ENCODE measurements at regions not wholly inside any gene's neighbourhood (a gene's known extent, or its start where the extent isn't known, plus 50 kb on each side); places are given as distances from the start of the nearest gene placed in this dataset.
"Not testable (repeated sequence)": the region's sequence is repeated elsewhere in the genome, so short reads cannot be mapped to it uniquely, and the experiment has no call there.

DNA sequence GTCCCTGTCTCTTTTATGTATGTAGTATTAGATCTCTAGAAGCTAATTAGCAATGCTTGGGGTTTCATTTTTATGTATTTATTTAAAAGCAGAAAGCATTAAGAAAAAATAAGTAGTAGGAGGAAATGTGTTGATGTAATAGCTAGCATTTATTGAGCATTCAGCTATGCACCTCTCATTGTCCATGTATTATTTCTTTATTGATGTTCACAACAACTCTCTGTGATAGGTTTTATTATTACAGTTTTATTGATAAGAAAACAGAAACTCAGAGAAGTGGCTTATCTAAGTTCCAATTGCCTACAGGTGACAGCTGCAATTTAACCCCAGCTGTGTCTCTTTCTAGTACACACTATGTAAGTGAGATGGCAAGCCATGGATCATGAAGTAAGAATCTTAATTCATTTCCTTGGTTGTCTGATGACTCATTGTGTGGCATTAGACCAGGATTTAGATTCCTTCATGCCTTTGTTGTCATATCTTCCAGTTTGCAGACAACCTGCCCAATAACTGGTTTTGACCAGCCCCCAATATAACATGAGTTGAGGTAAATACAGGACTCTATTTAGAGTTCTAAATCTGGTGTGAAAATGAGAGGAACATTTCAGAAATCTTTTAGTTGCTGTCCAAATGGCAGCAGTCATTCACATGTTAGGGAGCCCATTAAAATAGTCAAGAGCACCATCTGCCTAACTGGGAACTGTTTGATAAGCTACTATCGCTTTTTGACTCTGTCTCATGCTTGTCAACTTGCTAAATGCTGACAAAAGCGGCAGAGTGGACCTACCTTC, 170.8 kb upstream of the PHACTR1 start:
- DNase-seq: no peak

DNA sequence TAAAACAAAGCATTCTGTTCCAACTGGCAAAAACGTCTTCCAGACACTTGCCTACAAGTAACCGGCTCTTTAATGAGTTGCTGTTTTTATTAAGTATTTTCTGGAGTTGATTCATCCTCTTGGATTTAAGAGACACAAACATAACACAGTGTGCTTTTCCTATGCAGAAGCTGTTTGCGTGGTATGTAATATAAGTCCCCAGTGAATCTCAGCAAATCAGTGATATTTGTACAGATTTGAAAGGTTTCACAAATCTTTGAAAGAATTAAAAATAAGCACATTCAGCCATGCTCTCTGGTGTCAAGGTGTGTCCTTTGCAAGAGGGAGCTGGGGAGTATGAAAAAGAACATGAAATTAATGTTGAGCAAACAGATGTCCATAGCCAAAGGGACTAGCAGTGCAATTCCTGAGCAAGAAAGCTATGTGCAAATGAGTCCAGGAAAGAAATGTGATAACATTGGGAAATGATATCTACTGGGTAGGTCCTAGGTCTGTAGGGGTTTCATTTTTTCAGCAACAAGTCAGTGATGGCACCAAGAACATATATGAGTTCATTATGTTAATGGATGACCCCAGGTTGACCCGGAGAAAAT, 170.1 kb upstream of the PHACTR1 start:
- no peak for DNase-seq

- no peak for DNase-seq
Measured at GRCh38 chr6:12548526-12548925, 168.0 kb upstream of the PHACTR1 start.

DNA sequence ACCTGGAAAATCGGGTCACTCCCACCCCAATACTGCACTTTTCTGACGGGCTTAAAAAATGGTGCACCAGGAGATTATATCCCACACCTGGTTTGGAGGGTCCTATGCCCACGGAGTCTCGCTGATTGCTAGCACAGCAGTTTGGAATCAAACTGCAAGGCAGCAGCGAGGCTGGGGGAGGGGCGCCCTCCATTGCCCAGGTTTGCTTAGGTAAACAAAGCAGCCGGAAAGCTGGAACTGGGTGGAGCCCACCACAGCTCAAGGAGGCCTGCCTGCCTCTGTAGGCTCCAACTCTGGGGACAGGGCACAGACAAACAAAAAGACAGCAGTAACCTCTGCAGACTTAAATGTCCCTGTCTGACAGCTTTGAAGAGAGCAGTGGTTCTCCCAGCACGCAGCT, 167.1 kb upstream of the PHACTR1 start:
- not testable (repeated sequence) for DNase-seq

DNA sequence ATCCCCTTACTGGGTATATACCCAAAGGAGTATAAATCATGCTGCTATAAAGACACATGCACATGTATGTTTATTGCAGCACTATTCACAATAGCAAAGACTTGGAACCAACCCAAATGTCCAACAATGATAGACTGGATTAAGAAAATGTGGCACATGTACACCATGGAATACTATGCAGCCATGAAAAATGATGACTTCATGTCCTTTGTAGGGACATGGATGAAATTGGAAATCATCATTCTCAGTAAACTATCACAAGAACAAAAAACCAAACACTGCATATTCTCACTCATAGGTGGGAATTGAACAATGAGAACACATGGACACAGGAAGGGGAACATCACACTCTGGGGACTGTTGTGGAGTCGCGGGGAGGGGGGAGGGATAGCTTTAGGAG, 161.7 kb upstream of the PHACTR1 start:
- not testable (repeated sequence) for DNase-seq

GRCh38 chr6:12555267-12555666, 161.3 kb upstream of the PHACTR1 start:
- no peak for DNase-seq

GRCh38 chr6:12555781-12556180, 160.8 kb upstream of the PHACTR1 start:
- no peak for DNase-seq

DNA sequence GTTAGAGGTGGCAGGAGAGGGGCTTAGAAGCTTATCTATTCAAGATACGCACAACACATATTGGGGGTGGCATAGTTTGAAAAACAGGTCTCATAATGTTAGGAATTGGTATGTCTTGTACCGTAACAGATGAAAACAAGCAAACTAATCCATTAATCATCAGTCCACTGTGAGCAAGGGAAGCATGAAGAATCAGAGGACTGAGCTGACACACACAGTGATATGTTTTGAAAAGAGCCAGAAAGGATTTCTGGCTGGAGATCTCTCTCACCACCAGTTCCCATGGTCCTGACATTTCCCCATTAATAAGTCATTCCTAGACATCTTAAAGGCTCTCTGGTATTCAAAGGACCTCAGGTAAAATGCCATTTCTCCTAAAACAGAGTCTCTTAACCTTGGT, 158.8 kb upstream of the PHACTR1 start:
- DNase-seq: no peak

- no peak for DNase-seq
Measured at GRCh38 chr6:12560315-12560714, 156.3 kb upstream of the PHACTR1 start.

- DNase-seq: no peak
Measured at GRCh38 chr6:12566618-12567123, 149.9 kb upstream of the PHACTR1 start.

GRCh38 chr6:12567682-12568081, 148.9 kb upstream of the PHACTR1 start:
- DNase-seq: no peak

DNA sequence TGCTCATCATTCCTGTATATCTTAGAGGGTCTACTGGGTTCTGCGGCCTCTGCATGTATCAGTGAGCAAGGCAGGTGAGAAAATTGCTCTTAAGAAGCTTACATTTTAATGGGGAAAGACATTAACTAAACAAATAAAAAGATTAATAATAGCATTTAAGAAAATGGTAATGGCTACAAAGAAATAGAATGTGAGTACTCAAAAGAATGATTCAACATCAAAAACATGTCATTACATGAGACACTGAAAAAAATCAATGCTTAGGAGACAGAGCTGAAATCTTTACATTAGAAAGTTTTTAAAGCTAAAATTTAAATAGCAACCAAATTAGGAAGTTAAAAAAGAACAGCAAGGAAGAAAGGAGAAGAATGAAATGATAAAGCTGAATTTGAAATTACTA, 146.9 kb upstream of the PHACTR1 start:
- DNase-seq: no peak

- no peak for DNase-seq
Measured at GRCh38 chr6:12570461-12571030, 146.0 kb upstream of the PHACTR1 start.

- DNase-seq: no peak
Measured at GRCh38 chr6:12572896-12573827, 143.4 kb upstream of the PHACTR1 start.

DNA sequence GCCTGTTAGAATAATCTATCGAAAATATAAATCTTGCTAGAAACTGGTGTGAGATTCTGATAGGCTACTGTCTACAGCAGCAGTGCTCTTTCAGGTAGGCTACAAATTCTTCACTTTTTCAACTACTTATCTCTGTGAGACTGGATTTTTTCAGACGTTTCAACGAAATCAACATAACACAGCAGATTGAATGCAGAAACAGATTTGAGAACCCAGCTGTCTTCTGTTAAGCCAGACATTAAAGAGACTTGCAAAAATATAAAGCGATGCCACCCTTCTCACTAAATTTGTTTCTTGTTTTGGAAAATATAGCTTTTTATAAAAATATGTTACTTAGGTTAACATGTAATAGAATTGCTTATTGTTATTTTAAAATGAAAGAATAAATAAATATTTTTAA, 140.6 kb upstream of the PHACTR1 start:
- no peak for DNase-seq

GRCh38 chr6:12576389-12576788, 140.2 kb upstream of the PHACTR1 start:
- no peak for DNase-seq

GRCh38 chr6:12577124-12577850, 139.3 kb upstream of the PHACTR1 start:
- DNase-seq: no peak

DNA sequence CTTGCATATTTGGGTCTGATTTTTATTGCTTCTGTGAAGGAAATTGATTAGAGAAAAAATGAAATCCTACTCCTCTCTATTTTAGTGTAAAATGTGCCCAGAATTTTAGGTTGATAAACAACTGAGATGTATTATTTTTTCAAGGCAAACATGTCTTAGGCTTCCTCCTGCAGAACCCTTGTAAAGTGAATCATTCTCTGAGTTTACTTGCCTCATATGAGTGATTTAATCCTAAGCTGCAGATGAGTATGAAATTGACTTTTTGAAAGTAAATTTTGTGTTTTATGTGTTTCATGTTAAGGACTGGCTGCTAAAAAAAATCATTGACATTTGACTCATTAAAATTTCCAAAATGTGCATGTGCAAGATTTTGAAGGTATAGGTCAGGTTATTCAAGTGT, 138.5 kb upstream of the PHACTR1 start:
- no peak for DNase-seq

- DNase-seq: no peak
Measured at GRCh38 chr6:12578751-12579150, 137.8 kb upstream of the PHACTR1 start.

GRCh38 chr6:12580290-12580689, 136.3 kb upstream of the PHACTR1 start:
- no peak for DNase-seq

DNA sequence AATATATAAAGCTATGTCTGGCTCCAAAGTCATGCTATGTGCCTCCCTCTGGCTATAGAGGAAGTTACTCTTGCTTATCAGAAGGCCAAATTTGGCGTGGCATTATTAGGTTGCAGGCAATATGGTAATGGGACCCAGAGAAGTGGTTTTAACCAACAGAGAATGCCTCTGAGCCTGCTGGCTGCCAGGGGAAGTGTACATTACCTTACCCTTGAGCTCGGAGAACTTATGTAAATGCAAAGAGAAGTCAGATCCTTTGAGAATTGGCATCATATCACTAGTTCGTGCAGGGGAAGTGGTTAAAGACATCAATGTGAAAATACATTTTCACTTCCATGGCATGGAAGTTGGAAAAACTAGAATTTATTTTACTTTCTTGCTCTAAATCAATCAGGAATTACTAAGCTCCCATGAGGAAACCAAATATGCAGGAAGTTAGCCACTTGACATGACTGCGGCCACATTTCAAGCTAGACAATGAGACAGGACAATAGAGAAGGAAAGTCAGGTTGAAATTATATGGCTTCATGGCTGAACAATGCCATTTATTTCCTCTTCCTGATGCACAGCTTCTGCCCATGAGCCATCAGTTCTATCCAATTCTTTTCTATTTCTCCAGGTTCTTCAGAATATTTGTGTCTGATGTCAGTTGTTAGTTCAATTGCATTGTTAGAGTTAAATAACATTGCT, 134.0 kb upstream of the PHACTR1 start:
- DNase-seq: no peak
